ENCODE measurements at regions not wholly inside any gene's neighbourhood (a gene's known extent, or its start where the extent isn't known, plus 50 kb on each side); places are given as distances from the start of the nearest gene placed in this dataset.

DNA sequence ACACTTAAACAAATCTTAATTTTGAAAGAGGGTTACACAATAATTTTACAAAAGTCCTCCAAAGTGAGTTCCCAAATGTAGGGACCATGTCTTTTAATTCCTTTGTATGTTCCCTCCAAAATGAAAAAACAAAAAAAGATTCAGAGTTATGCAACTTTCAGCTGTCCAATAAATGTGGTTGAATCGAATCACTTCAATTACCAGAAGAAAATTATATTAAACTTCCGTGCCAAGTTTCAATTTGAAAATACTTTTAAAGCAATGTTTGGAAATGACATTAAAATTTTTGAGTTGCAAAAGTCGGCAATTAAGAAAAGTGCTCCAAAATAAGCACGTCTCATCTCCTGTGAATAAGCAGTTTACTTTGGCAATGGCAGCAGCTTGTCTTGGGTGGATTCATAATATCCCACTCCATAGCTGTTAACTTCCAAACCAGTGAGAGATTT lies 60.3 kb upstream of the C1GALT1 start:
- TF ChIP-seq BACH2 (CRISPR knock-in tag; IDR thresholded peaks at IDR 0.05; ENCODE audit: borderline replicate concordance) (no peak), ESRRG (CRISPR knock-in tag; IDR thresholded peaks at IDR 0.05) (0 out of 2 replicates have a peak, but pooled peaks have one; percentile 21), TOX (CRISPR knock-in tag; IDR thresholded peaks at IDR 0.05; ENCODE audit: borderline replicate concordance) (no peak), SNAI2 (CRISPR knock-in tag; IDR thresholded peaks at IDR 0.05) (0 out of 2 replicates have a peak, but pooled peaks have one; percentile 36), ZNF8 (CRISPR knock-in tag; IDR thresholded peaks at IDR 0.05) (no peak), ZNF70 (CRISPR knock-in tag; IDR thresholded peaks at IDR 0.05) (no peak), ZC3H10 (CRISPR knock-in tag; IDR thresholded peaks at IDR 0.05) (no peak)
- TF ChIP-seq, protein P1, sequence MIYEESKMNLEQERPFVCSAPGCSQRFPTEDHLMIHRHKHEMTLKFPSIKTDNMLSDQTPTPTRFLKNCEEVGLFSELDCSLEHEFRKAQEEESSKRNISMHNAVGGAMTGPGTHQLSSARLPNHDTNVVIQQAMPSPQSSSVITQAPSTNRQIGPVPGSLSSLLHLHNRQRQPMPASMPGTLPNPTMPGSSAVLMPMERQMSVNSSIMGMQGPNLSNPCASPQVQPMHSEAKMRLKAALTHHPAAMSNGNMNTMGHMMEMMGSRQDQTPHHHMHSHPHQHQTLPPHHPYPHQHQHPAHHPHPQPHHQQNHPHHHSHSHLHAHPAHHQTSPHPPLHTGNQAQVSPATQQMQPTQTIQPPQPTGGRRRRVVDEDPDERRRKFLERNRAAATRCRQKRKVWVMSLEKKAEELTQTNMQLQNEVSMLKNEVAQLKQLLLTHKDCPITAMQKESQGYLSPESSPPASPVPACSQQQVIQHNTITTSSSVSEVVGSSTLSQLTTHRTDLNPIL (CRISPR knock-in tag; IDR thresholded peaks at IDR 0.05; ENCODE audit: low read depth), result peak; percentile 54; the same call in 1 of the 2 replicates
